Heart left ventricle (tissue), 16 donors: ENCODE measurements at regions not wholly inside any gene's neighbourhood (a gene's known extent, or its start where the extent isn't known, plus 50 kb on each side); places are given as distances from the start of the nearest gene placed in this dataset.
A peak's percentile ranks its signal among the peaks of the same experiment; 100 is the strongest.

ENCODE experiments used
- ATAC-seq, 4 donors: fragments of 200-7000 bp; cut with Tn5 transposase; one replicate each; pipeline ENCODE4 v1.9.1; 2020 to 2022; ENCODE audit warnings: moderate library complexity in 4 of 4, mild to moderate bottlenecking in 3 of 4, moderate number of reproducible peaks in 1 of 4
- DNase-seq, 5 donors: peaks; one replicate each; pipeline ENCODE4 v3.0.0-alpha.2; 2020
- H3K27ac ChIP-seq, 12 donors: fragments of 200-600 bp; sonication (generic) in 4 of 12; one replicate each; pipeline versions ENCODE4 v1.5.0 to v1.8.0; 2016 to 2022; ENCODE audit warnings: mild to moderate bottlenecking in 2 of 12
- H3K27me3 ChIP-seq, 9 donors: fragments of 200-600 bp; sonication (generic) in 2 of 9; one replicate each; pipeline versions ENCODE4 v1.5.1 to v1.8.0; 2016 to 2022; ENCODE audit warnings: mild to moderate bottlenecking in 3 of 9
- H3K36me3 ChIP-seq, 9 donors: fragments of 200-600 bp; sonication (generic) in 2 of 9; one replicate each; pipeline versions ENCODE4 v1.5.0 to v1.8.0; 2018 to 2022; ENCODE audit warnings: mild to moderate bottlenecking in 2 of 9
- H3K4me1 ChIP-seq, 12 donors: fragments of 200-600 bp; sonication (generic) in 4 of 12; one replicate each; pipeline versions ENCODE4 v1.5.0 to v1.8.0; 2016 to 2022; ENCODE audit warnings: mild to moderate bottlenecking in 3 of 12
- H3K4me3 ChIP-seq, 12 donors: fragments of 200-600 bp; sonication (generic) in 4 of 12; one replicate each; pipeline versions ENCODE4 v1.5.0 to v1.8.0; 2017 to 2022; ENCODE audit warnings: mild to moderate bottlenecking in 9 of 12, moderate library complexity in 4 of 12
- H3K9me3 ChIP-seq, 12 donors: fragments of 200-600 bp; sonication (generic) in 4 of 12; one replicate each; pipeline versions ENCODE4 v1.5.0 to v1.8.0; 2016 to 2022; ENCODE audit warnings: mild to moderate bottlenecking in 1 of 12
- CTCF ChIP-seq, 12 donors: fragments of 200-600 bp; sonication (generic) in 4 of 12; IDR thresholded peaks; one replicate each; pipeline versions ENCODE4 v1.5.0 to v1.8.0; 2018 to 2022; ENCODE audit warnings: antibody characterized with exemption in 12 of 12, mild to moderate bottlenecking in 5 of 12
- POLR2A ChIP-seq, 2 donors: fragments of 450-650 bp; IDR thresholded peaks; one replicate each; pipeline ENCODE4 v1.6.1; 2017; ENCODE audit warnings: antibody characterized with exemption in 2 of 2, mild to moderate bottlenecking in 2 of 2, moderate library complexity in 2 of 2
- WGBS, 4 donors: extraction: QIAGEN DNeasy Blood & Tissue Kit in 2 of 4; methylation state at CpG; one replicate each; pipeline versions ENCODE4 v1.1.5 to v1.1.7; 2013 to 2018; 5-methylcytosine and 5-hydroxymethylcytosine counted together
- intact Hi-C, 10 donors: fragments of 100-400 bp; cut with DNase I; formaldehyde crosslinking; loops; one replicate each; pipeline versions ENCODE4 v1.11.1 to v1.14.2; 2022
- donor health status: ischemic (EF 13 %, LVEDD 7.1; RV severe dilation, severe dysfunction).
- donor health status: healthy with polysubstance abuse.
- donor health status: DM: no; HTN: yes; CAD: no.
- donor health status: DM: no; HTN: no; CAD: no.
- donor health status: ischemic (EF 25% LVEDD 6.9; RV normal size, moderate dysfunction).
- donor health status: ischemic (EF 25% LVEDD 5.7; RV mildly dilated, moderate dysfunction).
- donor health status: healthy.
- donor health status: DM: yes; HTN: yes; CAD: no.
- donor health status: ischemic (EF 35%, LVEDD 5.7; RV mildly dilated, moderate dysfunction).
- donor health status: nonischemic (EF 11% LVEDD 7.7; RV severe dilation, severe dysfunction).
- donor health status: DM: yes; HTN: yes; CAD: no.
- donor health status: PGD.
- donor health status: ischemic (EF 29% LVEDD 5.4; RV normal size, mild dysfunction).
- donor health status: nonischemic (EF 23%, LVEDD 6.1; RV moderate dilation, normal function).

- Histone ChIP-seq H3K27me3 (no peaks in the 10 kb centered on the region), H3K9me3 (no peaks in the 10 kb centered on the region), H3K4me1 (no peaks in the 10 kb centered on the region), H3K36me3 (no peaks in the 10 kb centered on the region), H3K27ac (no peak overlapping the region), H3K4me3 (no peak overlapping the region)
- intact Hi-C loops = no loop called here
- no peak for TF ChIP-seq CTCF (IDR thresholded peaks at IDR 0.05)
- no peak for TF ChIP-seq POLR2A (IDR thresholded peaks at IDR 0.05)
- ATAC-seq (no peak), DNase-seq (no peak)
Observed at GRCh38 chr2:38201784-38202183, 125.8 kb upstream of the CYP1B1 start.

- Histone ChIP-seq H3K27me3 (no peaks in the 10 kb centered on the region), H3K27ac (peak overlapping the region in 1 of 12 donors; percentile 67), H3K9me3 (no peaks in the 10 kb centered on the region), H3K36me3 (no peaks in the 10 kb centered on the region), H3K4me3 (no peak overlapping the region), H3K4me1 (no peaks in the 10 kb centered on the region)
- 76 to 83% (median 78%) methylated on average over 3 of the region's 3 CpGs for WGBS, 4 donors
- DNase-seq (no peak), ATAC-seq (no peak)
- no peak for TF ChIP-seq CTCF (IDR thresholded peaks at IDR 0.05)
- TF ChIP-seq POLR2A (IDR thresholded peaks at IDR 0.05) = no peak
- intact Hi-C loops = no loop called here
Observed at GRCh38 chr2:38200598-38200997, 124.6 kb upstream of the CYP1B1 start.

- no peak overlapping the region for H3K4me3 ChIP-seq
- no peak for DNase-seq
- no peaks in the 10 kb centered on the region for H3K27me3 ChIP-seq
- no peaks in the 10 kb centered on the region for H3K4me1 ChIP-seq
- no peaks in the 10 kb centered on the region for H3K36me3 ChIP-seq
- no peaks in the 10 kb centered on the region for H3K9me3 ChIP-seq
- WGBS, 4 donors = 91 to 100% (median 94%) methylated on average over 1 of the region's 1 CpG
- ATAC-seq = no peak
- intact Hi-C loops = no loop called here
- H3K27ac ChIP-seq = no peak overlapping the region
- TF ChIP-seq POLR2A (IDR thresholded peaks at IDR 0.05) = no peak
- no peak for TF ChIP-seq CTCF (IDR thresholded peaks at IDR 0.05)
Observed at GRCh38 chr2:38199127-38199526, 123.2 kb upstream of the CYP1B1 start.

- TF ChIP-seq POLR2A (IDR thresholded peaks at IDR 0.05) = no peak
- peaks cover 0 to 5% (median 0%) of the 10 kb centered on the region in 12 donors for H3K4me1 ChIP-seq
- no peaks in the 10 kb centered on the region for H3K36me3 ChIP-seq
- H3K27ac ChIP-seq = no peak overlapping the region
- H3K27me3 ChIP-seq = no peaks in the 10 kb centered on the region
- ATAC-seq (no peak), DNase-seq (no peak)
- intact Hi-C loops = no loop called here
- 89 to 93% (median 92%) methylated on average over 5 of the region's 5 CpGs for WGBS, 4 donors
- no peaks in the 10 kb centered on the region for H3K9me3 ChIP-seq
- no peak overlapping the region for H3K4me3 ChIP-seq
Observed at GRCh38 chr2:38194751-38195150, 118.8 kb upstream of the CYP1B1 start.

- ATAC-seq = no peak
Observed at GRCh38 chr2:38192976-38193375, 117.0 kb upstream of the CYP1B1 start.

More at GRCh38 chr2:38192976-38193375, 117.0 kb upstream of the CYP1B1 start:
- Histone ChIP-seq H3K4me1 (peaks cover 0 to 11% (median 3%) of the 10 kb centered on the region in 12 donors), H3K9me3 (no peaks in the 10 kb centered on the region), H3K4me3 (no peak overlapping the region), H3K36me3 (no peaks in the 10 kb centered on the region), H3K27me3 (no peaks in the 10 kb centered on the region), H3K27ac (no peak overlapping the region)
- TF ChIP-seq POLR2A (IDR thresholded peaks at IDR 0.05) (no peak), CTCF (IDR thresholded peaks at IDR 0.05) (no peak)
- 72 to 83% (median 81%) methylated on average over 3 of the region's 3 CpGs for WGBS, 4 donors
- intact Hi-C loops = no loop called here
- no peak for DNase-seq
